NCI-H2081 treated with DMSO at 0.1 percent for 48 hours (cell line): ENCODE measurements at regions not wholly inside any gene's neighbourhood (a gene's known extent, or its start where the extent isn't known, plus 50 kb on each side); places are given as distances from the start of the nearest gene placed in this dataset.

Source experiments
- DNase-seq: peaks from one replicate; lab custom pipeline; 2025; lab: John Stamatoyannopoulos, UW

DNA sequence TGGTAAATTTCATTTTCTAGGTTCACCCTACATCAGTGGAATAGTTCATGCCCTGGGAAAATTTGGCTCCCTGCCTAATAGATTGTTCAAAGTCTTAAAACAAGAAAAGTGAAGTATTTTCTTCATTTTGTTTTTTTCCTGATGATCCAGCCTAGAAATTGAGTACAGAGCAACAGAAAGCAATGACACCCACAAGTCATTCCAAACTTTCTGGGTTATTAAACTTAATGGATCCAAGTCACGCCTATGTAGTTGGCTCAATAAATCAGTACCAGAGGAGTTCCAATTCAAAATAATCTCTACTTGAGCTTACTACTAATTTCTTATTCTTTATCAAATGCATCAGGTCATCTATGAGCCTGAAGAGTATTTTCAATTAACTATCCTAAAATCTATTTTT, 937.6 kb upstream of the SLIT2 start:
- DNase-seq = no peak

DNA sequence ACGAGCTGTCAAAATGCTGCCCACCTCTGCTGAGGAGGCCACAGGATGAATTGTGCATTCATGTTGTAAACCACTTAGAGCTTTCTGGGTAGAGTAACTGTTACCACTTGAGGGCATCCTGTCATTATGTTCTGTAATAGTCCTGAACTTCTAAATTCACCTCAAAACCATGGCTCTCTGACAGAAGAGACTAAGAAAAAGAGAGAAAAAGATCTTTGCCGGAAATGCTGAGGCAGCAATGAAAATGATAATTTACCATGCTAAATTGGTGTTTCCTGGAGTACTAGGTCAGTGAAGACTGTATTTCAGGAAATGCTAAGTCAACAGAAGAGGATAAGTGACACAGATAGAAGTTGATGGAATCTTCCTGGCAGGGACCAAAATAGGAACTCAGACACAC, 942.3 kb upstream of the SLIT2 start:
- no peak for DNase-seq

DNA sequence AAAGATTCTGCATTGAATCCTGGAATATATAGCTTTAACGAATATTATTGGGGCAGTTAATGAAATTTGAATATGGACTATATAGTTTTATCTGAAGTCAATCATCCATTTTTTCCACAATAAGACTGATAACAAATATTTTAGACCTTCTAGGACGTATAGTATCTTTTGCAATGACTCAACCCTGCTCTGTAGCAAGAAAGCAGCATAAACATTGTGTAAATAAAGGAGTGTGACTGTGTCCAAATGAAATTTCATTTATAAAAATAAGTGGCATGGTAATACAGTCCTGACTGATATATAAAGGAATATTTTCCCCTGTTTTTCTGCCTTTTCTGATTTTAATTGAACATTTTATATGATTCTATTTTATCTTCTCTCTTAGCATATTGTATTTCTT, 947.7 kb upstream of the SLIT2 start:
- no peak for DNase-seq

DNA sequence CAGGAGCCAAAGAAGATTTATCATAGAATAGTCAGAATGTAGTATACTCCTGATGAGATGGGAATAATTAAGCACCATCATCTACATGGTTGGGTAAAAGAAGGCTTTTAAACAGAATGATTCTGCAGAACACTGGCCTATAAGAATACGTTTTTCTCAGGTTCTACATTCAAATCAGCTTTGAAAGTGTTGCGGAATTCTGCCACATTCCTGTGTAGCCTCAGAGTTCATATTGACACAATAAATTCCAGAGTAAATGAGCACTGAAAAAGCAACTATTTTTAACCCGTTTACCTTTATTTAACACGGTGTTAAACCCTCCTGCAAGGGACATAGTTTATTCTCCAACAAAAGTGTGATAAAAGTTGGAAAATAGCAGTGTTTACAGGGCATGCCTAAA, 950.2 kb upstream of the SLIT2 start:
- no peak for DNase-seq

DNA sequence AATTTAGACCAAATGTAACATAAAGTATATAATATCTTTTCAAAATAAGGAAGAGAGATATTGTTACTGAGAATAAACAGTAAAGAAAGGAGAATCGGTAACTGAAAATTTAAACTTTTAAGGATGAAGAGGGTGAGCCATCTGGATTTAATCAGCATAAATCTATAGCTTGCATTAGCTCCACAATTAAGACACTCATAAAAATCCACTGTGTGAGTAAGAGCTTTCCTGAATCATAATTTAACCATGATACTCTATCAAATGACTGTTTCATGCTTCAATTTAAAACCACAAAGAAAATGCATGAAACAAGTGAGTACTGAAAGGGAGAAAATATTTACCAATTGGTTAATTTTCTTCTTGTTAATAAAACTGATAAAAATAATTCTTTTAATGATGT, 951.5 kb upstream of the SLIT2 start:
- DNase-seq = no peak

DNA sequence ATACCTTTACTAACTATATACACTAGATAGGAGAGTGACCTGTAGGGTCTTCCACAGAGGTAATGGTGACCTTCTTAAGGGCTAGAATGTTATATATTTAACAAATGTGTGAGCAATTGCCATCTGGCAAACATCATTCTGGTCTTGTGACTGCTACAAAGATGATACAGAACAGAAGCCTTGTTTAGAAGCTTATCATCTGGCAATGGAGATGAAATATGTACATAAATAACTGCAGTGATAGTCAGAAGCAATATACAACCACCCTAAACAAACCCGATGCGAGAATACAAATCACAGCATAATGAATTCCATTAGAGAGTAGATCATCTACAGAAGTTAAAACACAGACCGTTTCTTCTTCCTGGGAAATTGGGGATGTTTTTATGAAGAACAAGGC, 952.7 kb upstream of the SLIT2 start:
- no peak for DNase-seq

DNA sequence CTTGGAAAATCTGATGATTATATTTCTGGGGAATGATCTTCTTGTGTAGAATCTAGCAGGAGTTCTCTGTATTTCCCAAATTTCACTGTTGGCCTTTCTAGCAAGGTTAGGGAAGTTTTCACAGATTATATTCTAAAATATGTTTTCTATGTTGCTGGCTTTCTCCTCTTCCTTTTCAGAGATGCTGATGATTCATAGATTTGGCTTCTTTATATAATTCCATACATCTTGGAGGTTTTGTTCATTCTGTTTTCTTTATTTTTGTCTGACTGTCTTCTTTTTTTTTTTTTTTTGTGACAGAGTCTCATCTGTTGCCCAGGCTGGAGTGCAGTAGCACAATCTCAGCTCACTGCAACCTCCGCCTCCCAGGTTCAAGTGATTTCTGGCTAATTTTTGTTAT, 957.9 kb upstream of the SLIT2 start:
- no peak for DNase-seq

DNA sequence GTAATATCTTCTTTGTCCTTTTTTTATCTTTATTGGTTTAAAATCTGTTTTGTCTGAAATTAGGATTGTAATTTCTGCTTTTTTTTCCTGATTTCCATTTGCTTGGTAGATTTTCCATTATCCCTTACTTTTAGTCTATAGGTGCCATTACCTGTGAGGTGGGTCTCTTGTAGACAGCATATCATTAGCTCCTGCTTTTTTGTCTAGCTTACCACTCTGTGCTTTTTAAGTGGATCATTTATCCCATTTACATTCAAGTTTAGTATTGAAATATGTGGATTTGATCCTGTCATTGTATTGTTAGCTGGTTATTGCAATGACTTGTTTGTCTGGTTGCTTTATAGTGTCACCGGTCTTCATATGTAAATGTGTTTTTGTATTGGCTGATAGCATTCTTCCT, 958.6 kb upstream of the SLIT2 start:
- DNase-seq = no peak

DNA sequence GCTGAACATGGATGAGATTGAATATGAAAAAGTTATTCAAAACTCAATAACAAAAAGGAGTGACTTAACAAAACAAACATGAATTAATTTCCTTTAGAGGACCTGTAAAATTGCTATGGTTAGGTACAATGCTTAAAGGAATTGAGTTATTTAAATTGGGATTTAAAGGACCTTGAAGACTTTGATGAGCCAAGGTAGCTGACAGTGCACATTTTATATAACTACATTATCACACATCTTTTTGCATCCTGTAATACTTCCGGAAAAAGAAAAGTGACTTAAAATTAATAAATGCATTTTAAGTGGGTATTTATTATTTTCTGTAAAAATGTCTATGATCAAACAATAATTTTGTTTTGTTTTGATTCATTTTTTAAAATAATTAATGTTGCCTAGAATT, 964.8 kb upstream of the SLIT2 start:
- no peak for DNase-seq

DNA sequence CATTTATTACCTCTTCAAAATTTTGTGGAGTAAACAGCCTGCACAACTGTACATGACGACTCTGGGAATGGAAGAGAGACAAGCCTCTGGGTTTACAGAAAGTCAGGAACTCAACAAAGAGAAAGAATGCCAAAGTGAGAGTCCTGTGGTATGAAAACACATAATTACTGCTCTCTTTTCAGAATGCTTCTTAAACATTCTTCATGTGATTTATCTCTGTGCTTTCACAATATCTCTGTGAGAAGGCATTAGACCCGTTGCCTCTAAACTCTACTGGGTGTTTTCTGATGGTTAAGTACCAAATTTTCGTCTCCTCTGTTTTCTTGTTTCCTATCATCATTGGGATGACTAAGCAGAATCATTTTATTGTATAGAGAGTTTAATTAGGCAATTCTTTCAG, 966.6 kb upstream of the SLIT2 start:
- no peak for DNase-seq

DNA sequence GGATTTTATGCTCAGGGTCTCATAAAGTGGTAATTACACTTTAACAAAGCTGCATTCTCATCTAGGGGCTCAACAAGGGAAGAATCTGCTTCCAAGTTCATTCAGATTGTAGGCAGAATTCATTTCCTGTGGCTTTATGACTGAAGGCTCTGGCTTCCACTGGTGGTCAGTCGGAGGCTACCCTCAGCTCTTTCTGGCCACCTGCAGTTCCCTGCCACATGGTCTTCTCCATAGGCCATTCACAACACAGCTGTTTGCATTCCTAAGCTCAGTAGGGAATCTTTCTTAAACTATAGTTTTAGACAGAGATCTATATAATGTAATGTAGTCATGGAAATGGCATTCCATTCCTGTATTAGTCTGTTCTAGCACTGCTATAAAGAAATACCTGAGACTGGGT, 973.0 kb upstream of the SLIT2 start:
- no peak for DNase-seq

DNA sequence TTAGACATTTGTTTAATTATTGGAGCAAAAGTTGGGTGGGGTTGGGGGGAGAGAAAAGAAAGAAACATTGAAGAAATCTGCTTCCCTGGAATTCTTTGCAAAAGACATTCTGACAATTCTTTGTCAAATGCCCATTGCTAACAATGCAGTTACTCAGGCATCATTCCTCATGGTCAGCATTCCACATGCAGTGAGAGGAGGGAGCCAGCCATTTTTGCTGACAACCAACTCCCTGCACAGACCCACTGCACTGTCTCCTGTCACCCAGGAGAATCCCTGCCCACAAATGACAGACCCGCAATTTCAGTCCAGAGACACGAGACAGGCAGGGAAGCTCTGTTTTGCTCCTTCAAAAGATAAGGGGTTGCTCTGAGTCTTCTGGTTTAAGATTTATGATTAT, 985.1 kb upstream of the SLIT2 start:
- DNase-seq = no peak

DNA sequence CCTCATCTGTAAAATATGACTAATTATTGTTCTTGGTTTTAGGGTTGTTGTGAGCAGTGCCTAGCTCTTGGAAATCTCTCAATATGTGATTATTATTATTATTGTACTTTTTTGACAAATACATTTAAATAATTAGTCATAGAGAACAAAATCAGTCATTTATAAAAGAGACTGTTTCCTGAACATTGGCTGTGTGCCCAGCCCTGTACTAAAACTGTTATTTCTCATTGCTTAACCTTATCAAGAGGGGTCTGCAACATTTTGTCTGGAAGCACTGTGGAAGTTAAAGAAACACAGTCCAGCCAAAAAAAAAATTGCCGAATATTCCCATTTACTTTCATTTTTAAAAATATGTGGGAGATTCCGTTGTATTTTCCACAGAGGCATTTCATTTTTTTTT, 989.2 kb upstream of the SLIT2 start:
- no peak for DNase-seq

DNA sequence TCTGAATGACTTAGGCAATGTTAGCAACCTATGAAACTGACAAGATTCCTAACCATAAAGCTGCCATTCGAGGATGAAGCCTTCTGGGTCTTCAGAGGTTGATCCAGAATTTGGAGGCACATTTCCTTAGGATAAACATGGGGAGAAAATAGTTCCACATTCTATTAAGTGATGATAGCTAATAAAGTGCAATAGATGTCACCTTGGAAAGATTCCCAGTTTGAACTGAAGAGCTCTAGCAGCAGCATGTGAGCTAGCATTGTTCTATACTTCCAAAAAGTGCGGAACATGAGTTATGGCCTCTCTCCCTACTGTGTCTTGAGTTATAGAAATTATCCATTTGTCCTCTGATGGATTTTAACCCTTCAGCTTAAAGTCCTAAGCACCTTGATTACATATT, 991.4 kb upstream of the SLIT2 start:
- DNase-seq = no peak

DNA sequence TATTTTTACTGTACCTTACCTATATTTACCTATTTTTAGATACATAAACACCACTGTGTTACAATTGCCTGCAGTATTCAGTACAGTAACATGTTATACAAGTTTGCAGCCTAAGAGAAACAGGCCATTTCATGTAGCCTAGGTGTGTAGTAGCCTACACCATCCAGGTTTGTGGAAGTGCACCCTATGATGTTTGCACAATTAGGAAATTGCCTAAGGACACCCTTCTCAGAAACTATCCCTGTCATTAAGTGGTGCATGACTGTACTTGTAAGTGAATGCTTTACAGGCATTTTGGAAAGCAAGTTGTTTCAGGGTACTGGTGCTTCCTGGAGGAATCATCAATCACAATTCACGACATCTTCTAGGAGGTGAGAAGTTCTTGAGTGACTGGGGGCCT, 991.8 kb upstream of the SLIT2 start:
- DNase-seq = no peak

DNA sequence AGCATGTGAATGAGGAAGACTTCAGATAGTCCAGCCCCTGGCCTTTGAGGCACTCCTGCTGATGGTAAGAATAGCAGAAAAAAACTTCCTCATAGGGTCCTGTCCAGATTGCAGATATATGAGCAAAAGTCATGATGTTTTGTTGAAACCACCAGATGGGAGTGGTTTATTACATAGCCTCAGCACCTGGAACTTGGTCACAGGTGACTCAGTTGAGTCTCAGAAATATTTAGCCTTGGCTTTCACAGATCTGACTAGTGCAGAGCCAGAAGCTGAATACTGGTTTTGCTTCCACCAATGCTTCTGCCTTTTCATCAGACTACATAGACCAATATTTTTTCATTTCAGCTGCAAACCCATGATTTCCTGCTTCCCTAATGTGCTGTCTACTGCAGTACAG, 994.9 kb upstream of the SLIT2 start:
- DNase-seq = no peak

DNA sequence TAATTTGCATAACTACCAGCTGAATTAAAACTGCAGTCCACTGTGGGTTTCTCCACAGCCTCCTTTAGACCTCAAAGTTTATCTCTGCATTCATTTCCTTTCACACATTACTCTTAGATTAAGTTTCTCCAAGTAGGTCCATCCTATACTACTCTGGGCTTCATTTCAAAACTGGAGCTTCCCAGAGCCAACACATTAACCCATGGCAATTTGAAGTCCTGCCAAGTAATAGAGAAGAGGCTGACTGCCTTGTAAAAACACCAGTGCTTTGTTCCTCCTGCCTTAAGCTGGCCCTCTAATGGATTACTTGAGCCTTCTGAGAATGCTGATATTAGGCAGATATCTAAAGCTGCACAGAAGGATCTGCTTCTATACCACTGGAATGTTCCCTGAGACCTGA, 997.2 kb upstream of the SLIT2 start:
- no peak for DNase-seq

DNA sequence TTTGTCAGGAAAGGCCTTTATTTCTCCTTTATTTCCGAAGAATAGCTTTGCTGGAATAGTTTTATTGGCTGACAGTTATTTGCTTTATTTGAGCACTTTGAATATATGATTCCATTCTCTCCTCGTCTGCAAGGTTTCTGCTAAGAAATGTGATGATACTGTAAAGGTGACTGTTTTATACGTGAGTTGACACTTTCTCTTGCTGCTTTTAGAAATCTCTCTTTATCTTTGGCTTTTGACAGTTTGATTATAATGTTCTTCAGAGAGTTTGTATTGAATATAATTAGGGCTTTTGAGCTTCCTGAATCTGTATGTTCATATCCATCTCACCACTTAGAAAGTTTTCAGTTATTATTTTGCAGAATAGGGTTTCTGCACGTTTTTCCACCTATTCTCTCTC, 1003.7 kb upstream of the SLIT2 start:
- no peak for DNase-seq

DNA sequence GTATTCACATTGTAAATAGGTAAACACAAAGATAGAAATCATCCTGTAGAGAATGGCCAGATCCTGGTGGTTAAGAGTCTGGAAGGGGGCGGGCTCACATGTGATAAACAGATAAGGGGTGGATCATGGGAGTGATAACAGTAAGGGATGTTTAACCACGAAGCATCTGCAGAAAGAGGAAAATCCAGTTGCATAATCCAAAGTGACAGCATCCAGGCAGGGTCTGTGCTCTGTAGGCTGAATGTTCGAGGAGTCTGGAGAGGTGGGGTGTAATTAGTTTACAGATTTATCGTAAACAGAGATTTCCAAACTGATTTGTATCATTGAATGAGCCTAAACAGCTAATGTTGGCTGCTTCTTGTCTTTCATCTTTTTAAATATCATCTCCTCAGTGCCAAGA, 1009.8 kb upstream of the SLIT2 start:
- no peak for DNase-seq

DNA sequence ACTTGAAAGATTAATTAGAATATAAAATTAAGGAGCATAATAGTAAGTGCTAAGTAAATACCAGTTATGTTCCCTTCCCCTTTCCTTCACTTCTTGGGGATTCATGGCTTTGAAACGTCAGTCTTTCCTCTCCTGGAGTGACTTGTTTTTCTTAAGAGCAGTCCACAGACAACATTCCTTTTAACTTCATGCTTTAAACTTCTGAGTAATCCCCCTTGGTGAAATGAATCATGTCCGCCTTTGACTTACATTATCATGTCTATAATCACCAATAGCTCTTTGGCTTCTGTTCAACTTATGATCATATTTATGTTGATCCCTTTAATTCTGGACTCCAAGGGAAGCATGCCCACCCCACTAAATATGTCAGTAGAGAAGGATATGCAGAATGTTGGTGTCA, 1012.1 kb upstream of the SLIT2 start:
- no peak for DNase-seq

DNA sequence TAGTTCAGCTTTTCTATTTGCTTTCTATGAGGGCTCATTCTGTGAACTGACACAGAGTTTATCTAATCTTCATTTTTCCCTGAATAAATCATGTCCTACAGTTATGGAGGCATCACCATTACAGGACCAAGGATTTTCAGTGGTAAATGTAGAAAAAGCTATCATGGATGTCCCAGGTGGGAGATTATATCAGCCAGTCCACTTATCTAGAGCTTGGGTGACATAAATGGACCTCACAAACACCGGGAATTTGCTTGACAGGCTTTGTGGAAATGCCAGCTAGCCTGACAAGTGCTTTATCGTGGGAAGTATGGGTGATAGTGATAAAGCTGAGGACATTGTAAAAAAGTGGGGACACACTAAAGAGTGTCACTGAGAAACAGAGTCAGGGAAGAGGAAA, 1015.2 kb upstream of the SLIT2 start:
- DNase-seq = no peak

DNA sequence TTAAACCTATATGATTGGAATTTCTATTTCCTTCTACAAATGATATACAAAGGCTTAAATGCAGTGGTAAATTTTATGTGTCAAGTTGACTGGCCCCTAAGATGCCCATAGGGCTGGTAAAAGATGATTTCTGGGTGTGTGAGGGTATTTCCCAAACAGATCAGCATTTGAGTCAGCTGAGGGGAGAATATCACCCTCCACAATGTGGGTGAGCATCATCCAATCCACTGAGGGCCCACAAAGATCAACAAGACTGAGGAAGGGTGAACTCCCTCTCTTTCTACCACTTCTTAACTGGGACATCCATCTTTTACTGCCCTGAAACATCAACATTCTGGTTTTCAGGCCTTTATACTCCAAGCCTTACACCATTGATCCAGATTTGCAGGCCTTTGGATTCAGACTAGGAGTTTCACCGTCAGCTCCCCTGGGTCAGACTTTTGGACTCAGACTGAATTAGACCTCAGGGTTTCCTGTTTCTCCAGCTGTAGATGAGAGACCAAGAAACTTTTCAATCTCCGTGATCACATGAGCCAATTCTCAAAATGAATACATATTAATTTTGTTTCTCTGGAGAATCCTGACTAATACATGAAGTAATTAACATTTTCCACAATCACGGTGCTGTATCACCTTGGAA, 1020.7 kb upstream of the SLIT2 start:
- DNase-seq = no peak

DNA sequence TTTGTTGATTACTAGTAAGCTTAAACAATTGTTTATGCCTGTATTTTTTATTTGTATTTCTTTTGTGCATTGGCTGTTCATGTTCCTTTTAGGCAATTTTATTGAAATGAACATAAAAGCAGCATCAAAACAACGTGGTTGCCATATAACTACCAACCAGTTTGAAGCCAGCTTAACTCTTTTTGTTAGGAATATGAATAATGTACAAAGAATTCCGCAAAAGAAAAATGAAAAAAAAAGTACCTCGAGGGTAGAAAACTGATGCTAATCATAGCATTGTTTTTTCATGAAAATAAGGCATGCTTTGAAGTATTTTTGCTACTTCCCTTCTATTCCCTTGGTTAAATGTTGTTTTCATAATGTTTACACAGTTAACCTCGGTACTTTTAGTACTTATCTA, 1024.0 kb upstream of the SLIT2 start:
- DNase-seq = no peak

DNA sequence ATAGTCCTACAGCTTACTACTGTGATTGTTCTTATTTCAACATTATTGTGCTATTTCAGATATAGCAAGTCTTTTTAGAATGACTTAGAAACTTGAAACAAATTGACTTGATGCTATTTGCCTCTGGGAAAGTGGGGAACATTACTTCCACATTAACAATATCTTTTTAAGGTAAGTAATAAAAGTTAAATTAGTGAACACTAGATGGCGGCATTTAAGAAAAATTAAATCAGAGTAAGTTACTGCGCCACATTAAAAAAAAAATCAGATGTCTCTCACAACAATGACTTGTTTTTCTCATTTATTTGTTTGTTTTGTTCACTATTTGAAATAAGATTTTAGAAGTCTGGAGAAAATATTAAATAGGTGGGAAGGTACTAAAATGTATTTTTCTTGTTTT, 1026.9 kb upstream of the SLIT2 start:
- DNase-seq = peak; percentile 30

DNA sequence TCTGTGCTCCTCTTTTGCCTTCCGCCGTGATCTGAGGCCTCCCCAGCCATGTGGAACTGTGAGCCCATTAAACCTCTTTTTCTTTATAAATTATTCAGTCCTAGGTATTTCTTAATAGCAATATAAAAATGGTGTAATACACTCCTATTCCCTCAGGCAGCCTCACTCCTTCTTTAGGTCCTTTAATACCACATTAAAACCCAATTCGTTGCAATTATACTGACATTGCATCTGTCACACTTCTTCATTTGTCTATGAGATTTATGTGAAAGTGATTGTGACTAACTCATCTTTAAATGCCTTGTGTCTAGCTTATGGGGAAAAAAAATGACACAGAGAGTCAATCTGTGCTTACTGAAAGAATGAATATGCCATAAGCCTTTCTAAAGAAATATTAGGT, 1035.2 kb upstream of the SLIT2 start:
- DNase-seq = no peak
